Endodermal cell (in vitro differentiated cells): ENCODE measurements at regions not wholly inside any gene's neighbourhood (a gene's known extent, or its start where the extent isn't known, plus 50 kb on each side); places are given as distances from the start of the nearest gene placed in this dataset.

Source experiments
- DNase-seq: peaks from one replicate; pipeline ENCODE4 v3.0.0-alpha.2; 2017
- H3K27ac ChIP-seq: 2 replicates; pipeline ENCODE4 v1.5.1; 2013; ENCODE audit warnings: mild to moderate bottlenecking, low read depth, low read length, moderate library complexity
- H3K27me3 ChIP-seq: 2 replicates; pipeline ENCODE4 v1.6.1; 2013; ENCODE audit warnings: mild to moderate bottlenecking, low read length, moderate library complexity; ENCODE audit not compliant: insufficient read depth, control insufficient read depth, poor library complexity, severe bottlenecking
- H3K36me3 ChIP-seq: 2 replicates; pipeline ENCODE4 v1.7.0; 2013; ENCODE audit warnings: mild to moderate bottlenecking, low read length, moderate library complexity; ENCODE audit not compliant: control insufficient read depth, insufficient read depth
- H3K4me1 ChIP-seq: one replicate; pipeline ENCODE4 v1.7.0; 2013; ENCODE audit warnings: low read length; ENCODE audit not compliant: control insufficient read depth, insufficient read depth
- H3K4me3 ChIP-seq: 2 replicates; pipeline ENCODE4 v1.5.1; 2013; ENCODE audit warnings: mild to moderate bottlenecking, low read length, moderate library complexity
- H3K9ac ChIP-seq: 2 replicates; pipeline ENCODE4 v1.6.1; 2013; ENCODE audit warnings: mild to moderate bottlenecking, low read length, moderate library complexity; ENCODE audit not compliant: poor library complexity, severe bottlenecking; ENCODE audit errors: extremely low read depth
- H3K9me3 ChIP-seq: 2 replicates; pipeline ENCODE4 v1.6.1; 2013; ENCODE audit warnings: mild to moderate bottlenecking, low read length, moderate library complexity; ENCODE audit not compliant: control insufficient read depth
- H3K27ac Mint-ChIP-seq: 2 replicates; pipeline ENCODE4 v1.8.0; 2020; ENCODE audit warnings: mixed read lengths
- H3K27me3 Mint-ChIP-seq: 2 replicates; pipeline ENCODE4 v1.8.0; 2021; ENCODE audit warnings: mild to moderate bottlenecking, mixed read lengths; ENCODE audit not compliant: insufficient read depth
- H3K36me3 Mint-ChIP-seq: 2 replicates; pipeline ENCODE4 v1.8.0; 2020; ENCODE audit warnings: low read depth, mixed read lengths
- H3K4me1 Mint-ChIP-seq: 2 replicates; pipeline ENCODE4 v1.8.0; 2020; ENCODE audit warnings: mixed read lengths
- H3K4me3 Mint-ChIP-seq: 2 replicates; pipeline ENCODE4 v1.8.0; 2020; ENCODE audit warnings: mild to moderate bottlenecking, moderate library complexity, mixed read lengths
- H3K9me3 Mint-ChIP-seq: 2 replicates; pipeline ENCODE4 v1.8.0; 2020; ENCODE audit warnings: mild to moderate bottlenecking, mixed read lengths
- WGBS, 2 experiments: methylation state at CpG; one replicate each; pipeline versions ENCODE4 v1.1.5 to v1.1.7; 2013; ENCODE audit warnings: missing lambda C conversion rate in 2 of 2, mixed read lengths in 1 of 2; ENCODE audit not compliant: insufficient coverage in 1 of 2, insufficient read length in 1 of 2; 5-methylcytosine and 5-hydroxymethylcytosine counted together
- TF ChIP-seq, protein P1 (sequence below): fragments of 200-600 bp; sonication (generic); conservative IDR thresholded peaks from 2 replicates; pipeline ENCODE4 v1.5.0; 2021; ENCODE audit warnings: antibody characterized with exemption, mild to moderate bottlenecking

DNA sequence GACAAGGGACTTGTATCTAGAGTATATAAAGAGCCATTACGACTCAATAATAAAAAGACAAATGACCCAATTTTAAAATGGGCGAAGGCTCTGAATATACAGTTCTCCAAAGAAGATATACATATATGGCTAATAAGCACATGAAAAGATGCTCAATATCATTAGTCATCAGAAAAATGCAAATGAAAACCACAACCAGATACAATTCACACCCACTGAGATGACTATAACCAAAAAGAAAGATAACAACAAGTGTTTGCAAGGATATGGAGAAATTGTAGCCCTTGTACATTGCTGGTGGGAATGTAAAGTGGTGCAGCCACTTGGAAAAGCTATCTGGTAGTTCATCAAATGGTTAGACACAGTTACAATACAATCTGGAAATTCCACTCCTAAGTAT, 96.3 kb downstream of the TRIM29 start:
- Mint-ChIP-seq H3K4me3 (no peak overlapping the region), H3K9me3 (peaks cover 46% of the 10 kb centered on the region), H3K27me3 (peaks cover 9% of the 10 kb centered on the region), H3K36me3 (no peaks in the 10 kb centered on the region), H3K4me1 (peaks cover 27% of the 10 kb centered on the region), H3K27ac (no peak overlapping the region)
- no peaks in the 10 kb centered on the region for H3K36me3 ChIP-seq
- no peak overlapping the region for H3K4me3 ChIP-seq
- 100% methylated on average over 2 of the region's 2 CpGs; no CpG with 5 or more reads in 1 of the 2 experiments for WGBS, 2 experiments
- peaks cover 21% of the 10 kb centered on the region for H3K4me1 ChIP-seq
- DNase-seq = no peak
- peaks cover 26% of the 10 kb centered on the region for H3K9me3 ChIP-seq
- TF ChIP-seq, protein P1, sequence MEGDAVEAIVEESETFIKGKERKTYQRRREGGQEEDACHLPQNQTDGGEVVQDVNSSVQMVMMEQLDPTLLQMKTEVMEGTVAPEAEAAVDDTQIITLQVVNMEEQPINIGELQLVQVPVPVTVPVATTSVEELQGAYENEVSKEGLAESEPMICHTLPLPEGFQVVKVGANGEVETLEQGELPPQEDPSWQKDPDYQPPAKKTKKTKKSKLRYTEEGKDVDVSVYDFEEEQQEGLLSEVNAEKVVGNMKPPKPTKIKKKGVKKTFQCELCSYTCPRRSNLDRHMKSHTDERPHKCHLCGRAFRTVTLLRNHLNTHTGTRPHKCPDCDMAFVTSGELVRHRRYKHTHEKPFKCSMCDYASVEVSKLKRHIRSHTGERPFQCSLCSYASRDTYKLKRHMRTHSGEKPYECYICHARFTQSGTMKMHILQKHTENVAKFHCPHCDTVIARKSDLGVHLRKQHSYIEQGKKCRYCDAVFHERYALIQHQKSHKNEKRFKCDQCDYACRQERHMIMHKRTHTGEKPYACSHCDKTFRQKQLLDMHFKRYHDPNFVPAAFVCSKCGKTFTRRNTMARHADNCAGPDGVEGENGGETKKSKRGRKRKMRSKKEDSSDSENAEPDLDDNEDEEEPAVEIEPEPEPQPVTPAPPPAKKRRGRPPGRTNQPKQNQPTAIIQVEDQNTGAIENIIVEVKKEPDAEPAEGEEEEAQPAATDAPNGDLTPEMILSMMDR = no peak
- H3K9ac ChIP-seq = no peak overlapping the region
- H3K27ac ChIP-seq = no peak overlapping the region
- no peaks in the 10 kb centered on the region for H3K27me3 ChIP-seq

- Histone ChIP-seq H3K36me3 (no peaks in the 10 kb centered on the region), H3K9ac (no peak overlapping the region), H3K9me3 (peaks cover 31% of the 10 kb centered on the region), H3K27ac (no peak overlapping the region), H3K4me3 (peak overlapping the region; percentile 56), H3K4me1 (peaks cover 21% of the 10 kb centered on the region), H3K27me3 (no peaks in the 10 kb centered on the region)
- Mint-ChIP-seq H3K4me3 (no peak overlapping the region), H3K27me3 (peaks cover 3% of the 10 kb centered on the region), H3K4me1 (peaks cover 28% of the 10 kb centered on the region), H3K36me3 (no peaks in the 10 kb centered on the region), H3K27ac (peak overlapping the region; percentile 73), H3K9me3 (peaks cover 40% of the 10 kb centered on the region)
- 76 to 86% methylated on average over 5 to 6 of the region's 6 CpGs for WGBS, 2 experiments
- TF ChIP-seq, protein P1 = no peak
- peak; percentile 73 for DNase-seq
Observed at GRCh38 chr11:120040151-120040840, 97.6 kb downstream of the TRIM29 start.

GRCh38 chr11:120039039-120039438, 98.9 kb downstream of the TRIM29 start:
- H3K27me3 Mint-ChIP-seq = peaks cover 3% of the 10 kb centered on the region
- Histone ChIP-seq H3K27ac (no peak overlapping the region), H3K4me3 (peak overlapping the region; percentile 56), H3K36me3 (no peaks in the 10 kb centered on the region), H3K4me1 (peaks cover 21% of the 10 kb centered on the region), H3K9me3 (peaks cover 31% of the 10 kb centered on the region), H3K9ac (no peak overlapping the region), H3K27me3 (no peaks in the 10 kb centered on the region)
- H3K4me3 Mint-ChIP-seq = no peak overlapping the region
- TF ChIP-seq, protein P1 = no peak
- no peak overlapping the region for H3K27ac Mint-ChIP-seq
- no peaks in the 10 kb centered on the region for H3K36me3 Mint-ChIP-seq
- WGBS, 2 experiments = 83 to 100% methylated on average over 1 of the region's 1 CpG
- peaks cover 37% of the 10 kb centered on the region for H3K4me1 Mint-ChIP-seq
- H3K9me3 Mint-ChIP-seq = peaks cover 40% of the 10 kb centered on the region
- peak; percentile 18 for DNase-seq
